OCI-LY1 (cell line): ENCODE measurements at regions not wholly inside any gene's neighbourhood (a gene's known extent, or its start where the extent isn't known, plus 50 kb on each side); places are given as distances from the start of the nearest gene placed in this dataset.

Source experiments
- H2AFZ ChIP-seq: fragments of 200-600 bp; sonication (generic), shearing (Covaris generic); 2 replicates; pipeline ENCODE4 v1.6.0; 2014; ENCODE audit warnings: antibody characterized with exemption, mild to moderate bottlenecking, low read length
- H3F3A ChIP-seq: fragments of 200-600 bp; sonication (generic), shearing (Covaris generic); 2 replicates; pipeline ENCODE4 v1.6.0; 2014; ENCODE audit warnings: mild to moderate bottlenecking, antibody characterized with exemption, low read length, moderate library complexity; ENCODE audit not compliant: insufficient read depth
- H3K27ac ChIP-seq: fragments of 200-600 bp; sonication (generic); 2 replicates; pipeline ENCODE4 v1.5.1; 2014; ENCODE audit warnings: low read length, mixed run types, mild to moderate bottlenecking, low read depth; ENCODE audit not compliant: poor library complexity, severe bottlenecking
- H3K27me3 ChIP-seq: fragments of 200-600 bp; sonication (generic); 2 replicates; pipeline ENCODE4 v1.6.0; 2014; ENCODE audit warnings: antibody characterized with exemption, mild to moderate bottlenecking, low read length, moderate library complexity; ENCODE audit not compliant: insufficient read depth
- H3K36me3 ChIP-seq: fragments of 200-600 bp; sonication (generic); 2 replicates; pipeline ENCODE4 v1.6.1; 2014; ENCODE audit warnings: mild to moderate bottlenecking, antibody characterized with exemption, low read length, moderate library complexity, mixed read lengths; ENCODE audit not compliant: insufficient read depth
- H3K4me1 ChIP-seq: fragments of 200-600 bp; sonication (generic); 2 replicates; pipeline ENCODE4 v1.5.1; 2014; ENCODE audit warnings: mild to moderate bottlenecking, low read length, moderate library complexity; ENCODE audit not compliant: insufficient read depth, severe bottlenecking
- H3K4me2 ChIP-seq: fragments of 200-600 bp; sonication (generic), shearing (Covaris generic); 2 replicates; pipeline ENCODE4 v1.6.1; 2014; ENCODE audit warnings: low read length
- H3K4me3 ChIP-seq: fragments of 200-600 bp; sonication (generic); 2 replicates; pipeline ENCODE4 v1.5.1; 2014; ENCODE audit warnings: low read length, low read depth, mild to moderate bottlenecking, mixed read lengths; ENCODE audit not compliant: poor library complexity, severe bottlenecking
- H3K79me2 ChIP-seq: fragments of 200-600 bp; shearing (Covaris generic); 2 replicates; pipeline ENCODE4 v1.6.1; 2016; ENCODE audit warnings: mixed run types, low read length, mixed read lengths; ENCODE audit not compliant: insufficient read depth
- H3K9ac ChIP-seq: fragments of 200-600 bp; sonication (generic), shearing (Covaris generic); 2 replicates; pipeline ENCODE4 v1.6.1; 2014; ENCODE audit warnings: mild to moderate bottlenecking, low read length, mixed read lengths
- H3K9me2 ChIP-seq: fragments of 200-600 bp; sonication (generic), shearing (Covaris generic); 2 replicates; pipeline ENCODE4 v1.6.1; 2014; ENCODE audit warnings: low read depth, mild to moderate bottlenecking, low read length, mixed read lengths
- H3K9me3 ChIP-seq: fragments of 200-600 bp; shearing (Covaris generic); 2 replicates; pipeline ENCODE4 v1.6.1; 2014; ENCODE audit warnings: low read length, mixed read lengths
- H4K20me1 ChIP-seq: fragments of 200-600 bp; sonication (generic), shearing (Covaris generic); 2 replicates; pipeline ENCODE4 v1.6.0; 2016; ENCODE audit warnings: mild to moderate bottlenecking, low read length; ENCODE audit not compliant: insufficient read depth
- CTCF ChIP-seq: fragments of 200-600 bp; sonication (generic), shearing (Covaris generic); IDR thresholded peaks from 2 replicates; pipeline ENCODE4 v1.5.1; 2017; ENCODE audit warnings: mild to moderate bottlenecking, antibody characterized with exemption, low read length, moderate library complexity, mixed read lengths
- EZH2 ChIP-seq: fragments of 200-600 bp; sonication (generic), shearing (Covaris generic); IDR thresholded peaks from 2 replicates; pipeline ENCODE4 v1.8.0; 2017; ENCODE audit warnings: borderline replicate concordance, mixed run types, mild to moderate bottlenecking, antibody characterized with exemption, low read length, moderate library complexity, mixed read lengths

GRCh38 chr2:167508709-167509108 lies 620.4 kb downstream of the XIRP2 start:
- Histone ChIP-seq H3K9me3 (no peaks in the 10 kb centered on the region), H3K36me3 (no peaks in the 10 kb centered on the region), H3K79me2 (no peaks in the 10 kb centered on the region), H3K27me3 (no peaks in the 10 kb centered on the region), H3K4me3 (no peak overlapping the region), H3K4me2 (no peak overlapping the region), H3K27ac (no peak overlapping the region), H3F3A (no peaks in the 10 kb centered on the region), H3K4me1 (no peaks in the 10 kb centered on the region), H3K9ac (no peak overlapping the region), H4K20me1 (no peaks in the 10 kb centered on the region), H2AFZ (no peak overlapping the region), H3K9me2 (no peaks in the 10 kb centered on the region)
- TF ChIP-seq CTCF: no peak
- TF ChIP-seq EZH2: no peak

GRCh38 chr2:167506395-167506794 lies 618.1 kb downstream of the XIRP2 start:
- H3F3A ChIP-seq: no peaks in the 10 kb centered on the region
- no peaks in the 10 kb centered on the region for H3K4me1 ChIP-seq
- no peak overlapping the region for H3K27ac ChIP-seq
- no peak overlapping the region for H3K4me3 ChIP-seq
- TF ChIP-seq EZH2 (no peak), CTCF (no peak)
- no peak overlapping the region for H3K9ac ChIP-seq
- H3K9me3 ChIP-seq: no peaks in the 10 kb centered on the region
- H3K79me2 ChIP-seq: no peaks in the 10 kb centered on the region
- H2AFZ ChIP-seq: no peak overlapping the region
- H4K20me1 ChIP-seq: no peaks in the 10 kb centered on the region
- no peak overlapping the region for H3K4me2 ChIP-seq
- no peaks in the 10 kb centered on the region for H3K36me3 ChIP-seq
- H3K27me3 ChIP-seq: no peaks in the 10 kb centered on the region
- no peaks in the 10 kb centered on the region for H3K9me2 ChIP-seq

GRCh38 chr2:167504695-167505094 lies 616.4 kb downstream of the XIRP2 start:
- Histone ChIP-seq H3K4me3 (no peak overlapping the region), H3K9ac (no peak overlapping the region), H3K4me1 (no peaks in the 10 kb centered on the region), H3F3A (no peaks in the 10 kb centered on the region), H2AFZ (no peak overlapping the region), H3K36me3 (no peaks in the 10 kb centered on the region), H3K9me2 (no peaks in the 10 kb centered on the region), H3K9me3 (no peaks in the 10 kb centered on the region), H3K4me2 (no peak overlapping the region), H3K27ac (no peak overlapping the region), H3K27me3 (no peaks in the 10 kb centered on the region), H3K79me2 (no peaks in the 10 kb centered on the region), H4K20me1 (no peaks in the 10 kb centered on the region)
- TF ChIP-seq CTCF (no peak), EZH2 (no peak)
